HG02943 (cell line): ENCODE measurements at regions not wholly inside any gene's neighbourhood (a gene's known extent, or its start where the extent isn't known, plus 50 kb on each side); places are given as distances from the start of the nearest gene placed in this dataset.

Source experiments
- ATAC-seq: cut with Tn5 transposase; IDR thresholded peaks from one replicate; pipeline ENCODE4 v1.9.1; 2021; ENCODE audit warnings: mild to moderate bottlenecking, low read depth, moderate library complexity; ENCODE audit not compliant: unreplicated experiment

DNA sequence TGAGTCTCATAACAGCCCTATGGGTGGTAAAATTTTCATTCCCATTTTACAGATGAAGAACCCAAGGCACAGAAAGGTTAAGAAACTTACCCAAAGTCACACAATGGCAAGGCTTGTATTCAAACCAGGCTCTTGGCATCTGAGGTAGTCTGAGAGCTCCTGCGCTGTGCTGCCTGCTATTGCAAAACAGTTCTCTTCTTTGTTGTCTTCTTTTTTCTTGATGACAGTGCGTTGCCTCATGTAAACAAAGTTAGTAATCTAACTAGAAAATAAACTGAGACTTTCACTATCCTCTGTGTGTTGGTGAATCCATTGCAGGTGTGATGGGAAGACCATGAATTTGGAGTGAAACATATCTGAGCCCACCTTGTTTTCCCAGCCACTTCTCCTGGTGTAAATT, 240.8 kb downstream of the PTEN start:
- no peak for ATAC-seq

- ATAC-seq = no peak
These were observed 242.9 kb downstream of the PTEN start for GRCh38 chr10:88106366-88106765.

- ATAC-seq = no peak
These were observed 244.1 kb downstream of the PTEN start for GRCh38 chr10:88107296-88108097.

GRCh38 chr10:88108115-88108610, 244.7 kb downstream of the PTEN start:
- peak; percentile 51 for ATAC-seq

DNA sequence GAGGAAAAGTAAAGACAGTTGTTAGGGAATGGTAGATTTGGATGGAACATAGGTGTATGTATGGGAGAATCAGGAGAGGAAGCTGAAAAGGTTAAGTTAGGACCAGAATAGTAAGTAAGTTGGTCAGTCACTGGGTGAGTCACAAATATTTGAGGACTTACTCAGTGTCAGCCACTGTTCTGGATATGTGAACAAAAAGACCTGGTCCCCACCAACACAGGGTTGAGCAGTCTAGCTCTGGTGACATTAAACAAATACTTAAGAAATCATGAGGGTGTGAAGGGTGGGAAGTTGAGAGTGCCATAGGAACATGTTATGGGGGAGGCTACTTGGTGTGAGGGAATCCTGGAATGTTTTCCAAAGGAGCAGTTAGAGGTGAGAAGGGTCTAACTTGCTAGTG, 246.9 kb downstream of the PTEN start:
- no peak for ATAC-seq

- ATAC-seq = no peak
These were observed 247.4 kb downstream of the PTEN start for GRCh38 chr10:88110822-88111221.

- no peak for ATAC-seq
These were observed 247.9 kb downstream of the PTEN start for GRCh38 chr10:88111294-88111693.

- no peak for ATAC-seq
These were observed 249.8 kb downstream of the PTEN start for GRCh38 chr10:88113232-88113631.

GRCh38 chr10:88113657-88114272, 250.3 kb downstream of the PTEN start:
- no peak for ATAC-seq

DNA sequence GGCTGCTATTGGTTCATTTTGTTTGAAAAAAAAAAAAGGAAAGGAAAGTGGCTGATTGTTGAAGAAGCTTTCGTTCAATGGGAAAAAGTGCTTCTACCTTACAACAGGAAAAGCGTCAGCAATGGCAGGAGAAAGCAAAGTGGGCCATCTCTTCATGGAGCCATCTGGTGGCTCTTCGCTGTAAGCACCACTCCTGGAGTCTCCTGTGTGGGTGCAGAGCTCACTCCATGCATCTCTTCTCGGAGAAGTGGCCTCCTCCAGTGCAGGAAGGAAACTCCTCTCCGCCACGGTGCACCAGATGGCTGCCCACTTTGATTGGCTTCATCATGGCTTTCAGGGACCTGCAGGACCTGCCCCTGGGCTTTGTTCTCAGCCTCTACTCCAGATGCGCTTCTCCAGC, 250.9 kb downstream of the PTEN start:
- ATAC-seq = no peak

- ATAC-seq = no peak
These were observed 252.0 kb downstream of the PTEN start for GRCh38 chr10:88115407-88115806.

DNA sequence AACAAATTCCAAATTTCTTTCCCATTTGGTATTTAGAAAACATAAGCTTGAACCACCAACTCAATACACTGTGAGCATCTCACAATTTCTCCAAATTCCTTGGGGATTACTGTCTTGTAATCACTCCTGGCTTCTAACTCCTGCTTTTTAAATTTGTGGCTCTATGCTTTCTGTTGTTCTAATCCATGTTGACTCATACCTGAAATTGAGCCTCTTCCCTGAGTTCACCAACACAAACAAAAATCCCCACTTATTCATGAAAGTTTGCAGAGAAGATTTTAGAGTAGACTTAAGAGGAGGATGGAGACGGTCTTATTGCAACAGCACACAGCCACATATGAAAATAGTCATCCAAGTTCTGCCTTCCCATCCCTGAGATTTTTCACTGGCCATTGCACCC, 252.5 kb downstream of the PTEN start:
- ATAC-seq = no peak

- no peak for ATAC-seq
These were observed 253.1 kb downstream of the PTEN start for GRCh38 chr10:88116481-88116880.

DNA sequence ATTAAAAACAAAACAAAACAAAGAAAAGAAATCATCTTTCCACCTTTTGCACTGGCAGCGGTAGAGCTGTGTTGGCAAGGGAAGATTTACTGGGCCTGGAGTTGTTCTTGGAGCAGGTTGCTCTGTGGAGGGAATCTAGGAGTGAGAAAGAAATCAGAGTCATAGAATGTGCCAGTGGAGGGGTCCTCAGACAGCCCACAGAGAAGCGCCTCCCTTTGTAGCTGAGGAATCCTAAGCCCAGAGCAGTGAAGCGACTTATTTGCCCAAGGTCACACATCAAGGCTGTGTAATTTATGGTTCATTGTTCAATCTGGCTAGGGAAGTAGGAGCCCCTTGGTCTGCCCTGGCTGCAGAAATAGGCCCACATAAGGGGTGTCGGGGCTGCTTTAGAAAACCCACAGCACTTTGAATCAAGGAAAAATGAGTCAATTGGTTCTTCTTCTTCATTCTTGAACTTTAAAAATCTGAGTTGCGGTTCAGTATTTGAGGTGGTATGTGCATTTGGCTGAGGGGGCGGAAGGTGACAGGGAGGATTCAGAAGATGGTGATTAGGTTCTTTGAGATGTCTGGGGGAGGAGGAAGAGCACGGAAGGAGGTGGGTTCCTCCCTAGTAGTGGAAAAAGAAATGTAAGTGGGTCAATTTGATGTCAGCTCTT, 253.7 kb downstream of the PTEN start:
- ATAC-seq = no peak

DNA sequence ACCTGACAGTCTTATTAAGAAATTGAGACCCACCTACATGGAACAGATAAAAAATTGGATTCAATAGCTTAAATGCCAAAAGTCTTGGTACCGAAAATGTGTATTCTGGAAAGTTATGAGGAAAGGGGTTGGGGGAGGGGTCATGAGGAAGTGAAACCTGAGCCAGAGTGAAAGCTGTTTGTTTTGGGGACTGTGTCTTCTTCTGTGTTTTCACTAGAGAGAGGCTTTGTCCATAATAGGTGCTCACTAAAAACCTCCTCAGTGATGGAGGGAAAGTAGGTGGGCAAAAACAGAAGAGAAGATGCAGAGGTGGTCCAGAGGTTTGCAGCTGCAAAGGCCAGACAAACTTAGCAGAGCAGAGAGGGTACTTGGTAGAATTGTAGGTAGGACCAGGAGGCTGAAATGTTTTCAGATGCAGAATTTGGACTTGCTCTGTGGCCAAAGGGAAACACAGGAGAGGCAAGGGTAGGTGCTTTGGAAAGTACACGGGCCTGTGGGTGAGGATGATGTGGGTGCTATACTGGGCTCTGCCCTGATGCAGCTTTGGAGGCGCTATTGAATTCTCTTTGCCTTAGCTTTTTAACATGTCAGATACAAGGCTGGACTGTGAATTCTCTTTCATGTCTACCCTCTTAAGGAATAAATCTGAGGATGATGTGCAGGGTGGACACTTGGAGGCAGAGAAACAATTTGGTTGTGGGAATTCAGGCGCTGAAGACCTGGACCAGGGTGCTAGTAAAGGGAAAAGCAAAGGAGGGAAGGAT, 254.6 kb downstream of the PTEN start:
- ATAC-seq = no peak

- ATAC-seq = no peak
These were observed 255.3 kb downstream of the PTEN start for GRCh38 chr10:88118729-88119128.

- ATAC-seq = no peak
These were observed 255.7 kb downstream of the PTEN start for GRCh38 chr10:88119160-88119559.

- no peak for ATAC-seq
These were observed 256.6 kb downstream of the PTEN start for GRCh38 chr10:88120075-88120474.

- no peak for ATAC-seq
These were observed 257.3 kb downstream of the PTEN start for GRCh38 chr10:88120599-88121333.

- ATAC-seq = no peak
These were observed 257.9 kb downstream of the PTEN start for GRCh38 chr10:88121361-88121760.
